ENCODE measurements at regions not wholly inside any gene's neighbourhood (a gene's known extent, or its start where the extent isn't known, plus 50 kb on each side); places are given as distances from the start of the nearest gene placed in this dataset.

GRCh38 chr14:82091097-82091496, 557.4 kb upstream of the SEL1L start:
- TF ChIP-seq CTCF (IDR thresholded peaks at IDR 0.05) (no peak), SIN3A (IDR thresholded peaks at IDR 0.05; ENCODE audit: borderline replicate concordance, insufficient read depth, low read depth, low read length) (no peak), REST (IDR thresholded peaks at IDR 0.05; ENCODE audit: insufficient read depth in 1 of 2, low read depth in 2 of 2, low read length in 1 of 2) (no peak), POLR2AphosphoS5 (IDR thresholded peaks at IDR 0.05; ENCODE audit: low read depth, low read length) (no peak)
